ENCODE measurements at regions not wholly inside any gene's neighbourhood (a gene's known extent, or its start where the extent isn't known, plus 50 kb on each side); places are given as distances from the start of the nearest gene placed in this dataset.
A peak's percentile ranks its signal among the peaks of the same experiment; 100 is the strongest.

- no peak for DNase-seq (ENCODE audit: low read depth in 4 of 4, low spot score in 3 of 4)
These were observed 526.6 kb downstream of the MRPL39 start for GRCh38 chr21:25080661-25081060.

- no peak for DNase-seq (ENCODE audit: low read depth in 4 of 4, low spot score in 3 of 4)
These were observed 527.1 kb downstream of the MRPL39 start for GRCh38 chr21:25080141-25080540.

- no peak for DNase-seq (ENCODE audit: low read depth in 4 of 4, low spot score in 3 of 4)
These were observed 528.2 kb downstream of the MRPL39 start for GRCh38 chr21:25079053-25079452.

GRCh38 chr21:25062061-25062460 lies 545.2 kb downstream of the MRPL39 start:
- no peak for DNase-seq (ENCODE audit: low read depth in 4 of 4, low spot score in 3 of 4)

GRCh38 chr21:25054689-25055088 lies 552.6 kb downstream of the MRPL39 start:
- DNase-seq (ENCODE audit: low read depth in 4 of 4, low spot score in 3 of 4), result no peak

- peak in 3 of 4 donors; percentile 16 to 26 (median 21) for DNase-seq (ENCODE audit: low read depth in 4 of 4, low spot score in 3 of 4)
These were observed 567.6 kb downstream of the MRPL39 start for GRCh38 chr21:25039461-25040380.

GRCh38 chr21:25036775-25037174 lies 570.5 kb downstream of the MRPL39 start:
- DNase-seq (ENCODE audit: low read depth in 4 of 4, low spot score in 3 of 4), result no peak

- DNase-seq (ENCODE audit: low read depth in 4 of 4, low spot score in 3 of 4), result no peak
These were observed 575.5 kb downstream of the MRPL39 start for GRCh38 chr21:25031750-25032149.

- no peak for DNase-seq (ENCODE audit: low read depth in 4 of 4, low spot score in 3 of 4)
These were observed 577.7 kb downstream of the MRPL39 start for GRCh38 chr21:25029580-25029979.

- DNase-seq (ENCODE audit: low read depth in 4 of 4, low spot score in 3 of 4), result no peak
These were observed 581.7 kb downstream of the MRPL39 start for GRCh38 chr21:25025596-25025995.

- DNase-seq (ENCODE audit: low read depth in 4 of 4, low spot score in 3 of 4), result no peak
These were observed 582.6 kb downstream of the MRPL39 start for GRCh38 chr21:25024639-25025038.

GRCh38 chr21:25005388-25005787 lies 601.9 kb downstream of the MRPL39 start:
- no peak for DNase-seq (ENCODE audit: low read depth in 4 of 4, low spot score in 3 of 4)

- no peak for DNase-seq (ENCODE audit: low read depth in 4 of 4, low spot score in 3 of 4)
These were observed 604.6 kb downstream of the MRPL39 start for GRCh38 chr21:25002676-25003075.

GRCh38 chr21:24995216-24995615 lies 612.1 kb downstream of the MRPL39 start:
- no peak for DNase-seq (ENCODE audit: low read depth in 4 of 4, low spot score in 3 of 4)

- DNase-seq (ENCODE audit: low read depth in 4 of 4, low spot score in 3 of 4), result no peak
These were observed 612.6 kb downstream of the MRPL39 start for GRCh38 chr21:24994717-24995116.

- no peak for DNase-seq (ENCODE audit: low read depth in 4 of 4, low spot score in 3 of 4)
These were observed 617.8 kb downstream of the MRPL39 start for GRCh38 chr21:24989516-24989915.

- no peak for DNase-seq (ENCODE audit: low read depth in 4 of 4, low spot score in 3 of 4)
These were observed 618.3 kb downstream of the MRPL39 start for GRCh38 chr21:24988941-24989340.

GRCh38 chr21:24976238-24976637 lies 631.0 kb downstream of the MRPL39 start:
- no peak for DNase-seq (ENCODE audit: low read depth in 4 of 4, low spot score in 3 of 4)

- no peak for DNase-seq (ENCODE audit: low read depth in 4 of 4, low spot score in 3 of 4)
These were observed 638.2 kb downstream of the MRPL39 start for GRCh38 chr21:24969068-24969467.

- no peak for DNase-seq (ENCODE audit: low read depth in 4 of 4, low spot score in 3 of 4)
These were observed 651.9 kb downstream of the MRPL39 start for GRCh38 chr21:24955275-24955961.

- DNase-seq (ENCODE audit: low read depth in 4 of 4, low spot score in 3 of 4), result no peak
These were observed 659.1 kb downstream of the MRPL39 start for GRCh38 chr21:24948186-24948585.

- DNase-seq (ENCODE audit: low read depth in 4 of 4, low spot score in 3 of 4), result no peak
These were observed 661.4 kb downstream of the MRPL39 start for GRCh38 chr21:24945910-24946309.
